ENCODE measurements at regions not wholly inside any gene's neighbourhood (a gene's known extent, or its start where the extent isn't known, plus 50 kb on each side); places are given as distances from the start of the nearest gene placed in this dataset.

- Histone ChIP-seq H3K27ac (no peak overlapping the region), H3K36me3 (no peaks in the 10 kb centered on the region), H3K4me3 (ENCODE audit: low read depth in 1 of 2, low read length in 1 of 2) (no peak overlapping the region), H3K4me1 (ENCODE audit: control insufficient read depth in 1 of 2, insufficient read depth in 1 of 2, low read depth in 1 of 2, low read length in 1 of 2) (no peaks in the 10 kb centered on the region), H3K27me3 (no peaks in the 10 kb centered on the region), H3K9me3 (no peaks in the 10 kb centered on the region)
- TF ChIP-seq, protein P1, sequence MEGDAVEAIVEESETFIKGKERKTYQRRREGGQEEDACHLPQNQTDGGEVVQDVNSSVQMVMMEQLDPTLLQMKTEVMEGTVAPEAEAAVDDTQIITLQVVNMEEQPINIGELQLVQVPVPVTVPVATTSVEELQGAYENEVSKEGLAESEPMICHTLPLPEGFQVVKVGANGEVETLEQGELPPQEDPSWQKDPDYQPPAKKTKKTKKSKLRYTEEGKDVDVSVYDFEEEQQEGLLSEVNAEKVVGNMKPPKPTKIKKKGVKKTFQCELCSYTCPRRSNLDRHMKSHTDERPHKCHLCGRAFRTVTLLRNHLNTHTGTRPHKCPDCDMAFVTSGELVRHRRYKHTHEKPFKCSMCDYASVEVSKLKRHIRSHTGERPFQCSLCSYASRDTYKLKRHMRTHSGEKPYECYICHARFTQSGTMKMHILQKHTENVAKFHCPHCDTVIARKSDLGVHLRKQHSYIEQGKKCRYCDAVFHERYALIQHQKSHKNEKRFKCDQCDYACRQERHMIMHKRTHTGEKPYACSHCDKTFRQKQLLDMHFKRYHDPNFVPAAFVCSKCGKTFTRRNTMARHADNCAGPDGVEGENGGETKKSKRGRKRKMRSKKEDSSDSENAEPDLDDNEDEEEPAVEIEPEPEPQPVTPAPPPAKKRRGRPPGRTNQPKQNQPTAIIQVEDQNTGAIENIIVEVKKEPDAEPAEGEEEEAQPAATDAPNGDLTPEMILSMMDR (IDR thresholded peaks at IDR 0.05): no peak
Measured at GRCh38 chr12:58981961-58982360, 61.7 kb upstream of the LRIG3 start.

GRCh38 chr12:58980768-58981167 is 60.5 kb upstream of the LRIG3 start:
- TF ChIP-seq, protein P1 (IDR thresholded peaks at IDR 0.05): no peak
- no peaks in the 10 kb centered on the region for H3K36me3 ChIP-seq
- H3K4me3 ChIP-seq (ENCODE audit: low read depth in 1 of 2, low read length in 1 of 2): no peak overlapping the region
- H3K27ac ChIP-seq: no peak overlapping the region
- no peaks in the 10 kb centered on the region for H3K4me1 ChIP-seq (ENCODE audit: control insufficient read depth in 1 of 2, insufficient read depth in 1 of 2, low read depth in 1 of 2, low read length in 1 of 2)
- H3K9me3 ChIP-seq: no peaks in the 10 kb centered on the region
- no peaks in the 10 kb centered on the region for H3K27me3 ChIP-seq

GRCh38 chr12:58978717-58979116 is 58.4 kb upstream of the LRIG3 start:
- Histone ChIP-seq H3K9me3 (no peaks in the 10 kb centered on the region), H3K36me3 (no peaks in the 10 kb centered on the region), H3K4me3 (ENCODE audit: low read depth in 1 of 2, low read length in 1 of 2) (no peak overlapping the region), H3K27me3 (no peaks in the 10 kb centered on the region), H3K4me1 (ENCODE audit: control insufficient read depth in 1 of 2, insufficient read depth in 1 of 2, low read depth in 1 of 2, low read length in 1 of 2) (no peaks in the 10 kb centered on the region), H3K27ac (no peak overlapping the region)
- TF ChIP-seq, protein P1 (IDR thresholded peaks at IDR 0.05): no peak

DNA sequence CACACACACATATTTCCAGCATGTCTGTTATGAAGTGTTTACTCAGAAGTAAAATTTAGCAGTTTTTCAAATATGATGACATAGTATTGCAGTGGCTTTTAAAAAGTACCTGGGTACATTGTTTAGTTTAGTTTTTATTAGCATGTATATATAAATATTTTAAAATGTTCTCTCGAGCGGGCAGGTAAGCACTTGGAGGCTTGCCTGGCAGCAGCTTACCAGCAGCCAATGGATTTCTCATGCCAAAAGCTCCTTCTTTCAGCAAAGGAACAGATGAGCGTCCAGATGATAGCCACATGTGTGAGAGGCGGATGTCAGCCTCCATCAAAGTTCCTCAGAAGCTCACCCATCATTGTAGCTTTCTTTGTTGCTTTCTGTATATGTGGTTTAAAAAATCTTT is 57.2 kb upstream of the LRIG3 start:
- Histone ChIP-seq H3K27ac (no peak overlapping the region), H3K4me1 (ENCODE audit: control insufficient read depth in 1 of 2, insufficient read depth in 1 of 2, low read depth in 1 of 2, low read length in 1 of 2) (no peaks in the 10 kb centered on the region), H3K9me3 (no peaks in the 10 kb centered on the region), H3K27me3 (no peaks in the 10 kb centered on the region), H3K4me3 (ENCODE audit: low read depth in 1 of 2, low read length in 1 of 2) (no peak overlapping the region), H3K36me3 (no peaks in the 10 kb centered on the region)
- TF ChIP-seq, protein P1 (IDR thresholded peaks at IDR 0.05): no peak

DNA sequence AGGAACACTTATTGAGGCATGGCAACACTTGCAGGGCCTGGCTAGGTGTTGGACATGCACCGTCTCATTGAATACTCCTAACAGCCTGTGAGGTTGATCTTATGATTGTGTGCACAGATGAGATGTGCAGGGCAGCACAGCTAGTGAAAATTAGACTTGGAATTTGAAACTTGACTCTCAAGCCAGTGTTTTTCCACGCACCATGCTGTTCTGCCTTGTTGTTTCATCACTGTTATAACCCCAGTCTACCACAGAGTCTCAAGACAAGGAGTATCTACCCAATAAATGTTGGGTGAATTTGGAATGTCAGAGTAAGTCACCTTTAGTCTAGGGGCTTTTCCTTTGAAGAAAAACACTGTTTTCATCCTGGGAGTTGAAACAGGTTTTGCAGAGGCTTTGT is 55.8 kb upstream of the LRIG3 start:
- no peaks in the 10 kb centered on the region for H3K4me1 ChIP-seq (ENCODE audit: control insufficient read depth in 1 of 2, insufficient read depth in 1 of 2, low read depth in 1 of 2, low read length in 1 of 2)
- H3K9me3 ChIP-seq: no peaks in the 10 kb centered on the region
- TF ChIP-seq, protein P1 (IDR thresholded peaks at IDR 0.05): no peak
- no peak overlapping the region for H3K27ac ChIP-seq
- no peaks in the 10 kb centered on the region for H3K27me3 ChIP-seq
- H3K4me3 ChIP-seq (ENCODE audit: low read depth in 1 of 2, low read length in 1 of 2): no peak overlapping the region
- no peaks in the 10 kb centered on the region for H3K36me3 ChIP-seq
